ENCODE measurements at regions not wholly inside any gene's neighbourhood (a gene's known extent, or its start where the extent isn't known, plus 50 kb on each side); places are given as distances from the start of the nearest gene placed in this dataset.
A peak's percentile ranks its signal among the peaks of the same experiment; 100 is the strongest.

GRCh38 chr16:73126525-73126853 is 78.6 kb upstream of the ZFHX3 start:
- peak in 1 of 2 donors; percentile 78 for TF ChIP-seq EP300 (IDR thresholded peaks at IDR 0.05)
- no peak for TF ChIP-seq CTCF (IDR thresholded peaks at IDR 0.05)

Data from tibial nerve (tissue), 4 donors.